Sigmoid colon (tissue), 6 donors: ENCODE measurements at regions not wholly inside any gene's neighbourhood (a gene's known extent, or its start where the extent isn't known, plus 50 kb on each side); places are given as distances from the start of the nearest gene placed in this dataset.

Experiments used
- DNase-seq: peaks from one replicate; pipeline ENCODE4 v3.0.0-alpha.2; 2019
- H3K27ac ChIP-seq, 4 donors: fragments of 200-600 bp; sonication (generic); one replicate each; pipeline ENCODE4 v1.5.1; 2016 to 2019; ENCODE audit warnings: mild to moderate bottlenecking in 1 of 4
- H3K27me3 ChIP-seq, 3 donors: fragments of 200-600 bp; sonication (generic); one replicate each; pipeline ENCODE4 v1.5.1; 2019; ENCODE audit warnings: mild to moderate bottlenecking in 1 of 3
- H3K36me3 ChIP-seq, 4 donors: fragments of 200-600 bp; sonication (generic); one replicate each; pipeline ENCODE4 v1.5.1; 2016 to 2019
- H3K4me1 ChIP-seq, 4 donors: fragments of 200-600 bp; sonication (generic); one replicate each; pipeline ENCODE4 v1.5.1; 2017 to 2019
- H3K4me3 ChIP-seq, 4 donors: fragments of 200-600 bp; sonication (generic); one replicate each; pipeline ENCODE4 v1.5.1; 2017 to 2019; ENCODE audit warnings: mild to moderate bottlenecking in 2 of 4, moderate library complexity in 1 of 4
- H3K9me3 ChIP-seq, 4 donors: fragments of 200-600 bp in 3 of 4; sonication (generic) in 3 of 4; one replicate each; pipeline versions ENCODE4 v1.5.1 to v1.6.1; 2013 to 2019
- CTCF ChIP-seq, 4 experiments: fragments of 450-650 bp in 3 of 4; fragments of 200-600 bp in 1 of 4; IDR thresholded peaks; one replicate each; pipeline ENCODE4 v1.5.1; 2016 to 2019; ENCODE audit warnings: antibody characterized with exemption in 4 of 4, mild to moderate bottlenecking in 3 of 4, moderate library complexity in 2 of 4
- EP300 ChIP-seq, 4 donors: sonication (generic); formaldehyde crosslinking; IDR thresholded peaks; one replicate each; pipeline ENCODE4 v1.6.1; 2017; ENCODE audit warnings: antibody characterized with exemption in 4 of 4
- POLR2A ChIP-seq, 2 donors: fragments of 450-650 bp; IDR thresholded peaks; one replicate each; pipeline ENCODE4 v1.6.1; 2016; ENCODE audit warnings: antibody characterized with exemption in 2 of 2, mild to moderate bottlenecking in 2 of 2, moderate library complexity in 2 of 2
- POLR2AphosphoS5 ChIP-seq, 4 donors: sonication (generic); formaldehyde crosslinking; IDR thresholded peaks; one replicate each; pipeline ENCODE4 v1.6.1; 2017; ENCODE audit warnings: antibody characterized with exemption in 4 of 4
- WGBS, 2 donors: extraction: QIAGEN DNeasy Blood & Tissue Kit; methylation state at CpG; one replicate each; pipeline ENCODE4 v1.1.7; 2013; 5-methylcytosine and 5-hydroxymethylcytosine counted together
- intact Hi-C: fragments of 100-400 bp; cut with DNase I; formaldehyde crosslinking; loops from one replicate; pipeline ENCODE4 v1.15.1; 2023
- donor health status: healthy with polysubstance abuse.
- donor health status: healthy.

- no peaks in the 10 kb centered on the region for H3K27me3 ChIP-seq
- H3K27ac ChIP-seq: no peak overlapping the region
- no peak for TF ChIP-seq POLR2A (IDR thresholded peaks at IDR 0.05)
- no peak for TF ChIP-seq EP300 (IDR thresholded peaks at IDR 0.05)
- no peak overlapping the region for H3K4me3 ChIP-seq
- no peaks in the 10 kb centered on the region for H3K9me3 ChIP-seq
- H3K4me1 ChIP-seq: no peaks in the 10 kb centered on the region
- DNase-seq: no peak
- WGBS, 2 donors: 78 to 86% methylated on average over 1 of the region's 1 CpG
- H3K36me3 ChIP-seq: no peaks in the 10 kb centered on the region
- intact Hi-C loops: no loop called here
Measured at GRCh38 chr9:102769307-102769706, 225.8 kb upstream of the CYLC2 start.

- H3K27me3 ChIP-seq: no peaks in the 10 kb centered on the region
- no peak overlapping the region for H3K27ac ChIP-seq
- H3K4me1 ChIP-seq: no peaks in the 10 kb centered on the region
- H3K9me3 ChIP-seq: no peaks in the 10 kb centered on the region
- WGBS, 2 donors: 84 to 88% methylated on average over 3 of the region's 3 CpGs
- intact Hi-C loops: no loop called here
- no peaks in the 10 kb centered on the region for H3K36me3 ChIP-seq
- no peak overlapping the region for H3K4me3 ChIP-seq
- DNase-seq: no peak
- TF ChIP-seq CTCF (IDR thresholded peaks at IDR 0.05) (no peak), POLR2AphosphoS5 (IDR thresholded peaks at IDR 0.05) (no peak), POLR2A (IDR thresholded peaks at IDR 0.05) (no peak), EP300 (IDR thresholded peaks at IDR 0.05) (no peak)
Measured at GRCh38 chr9:102768002-102768401, 227.1 kb upstream of the CYLC2 start.

- Histone ChIP-seq H3K27me3 (no peaks in the 10 kb centered on the region), H3K27ac (no peak overlapping the region), H3K4me1 (no peaks in the 10 kb centered on the region), H3K4me3 (no peak overlapping the region), H3K9me3 (no peaks in the 10 kb centered on the region), H3K36me3 (no peaks in the 10 kb centered on the region)
- TF ChIP-seq CTCF (IDR thresholded peaks at IDR 0.05): no peak
- intact Hi-C loops: no loop called here
- 77 to 81% methylated on average over 4 of the region's 4 CpGs for WGBS, 2 donors
- no peak for DNase-seq
Measured at GRCh38 chr9:102767076-102767475, 228.1 kb upstream of the CYLC2 start.

GRCh38 chr9:102740578-102740977 is 254.6 kb upstream of the CYLC2 start:
- H3K27me3 ChIP-seq: no peaks in the 10 kb centered on the region
- no peaks in the 10 kb centered on the region for H3K9me3 ChIP-seq
- H3K36me3 ChIP-seq: no peaks in the 10 kb centered on the region
- H3K4me1 ChIP-seq: no peaks in the 10 kb centered on the region
- no peak for DNase-seq
- no peak for TF ChIP-seq EP300 (IDR thresholded peaks at IDR 0.05)
- no peak for TF ChIP-seq POLR2AphosphoS5 (IDR thresholded peaks at IDR 0.05)
- TF ChIP-seq CTCF (IDR thresholded peaks at IDR 0.05): no peak
- TF ChIP-seq POLR2A (IDR thresholded peaks at IDR 0.05): no peak
- intact Hi-C loops: no loop called here
- no peak overlapping the region for H3K27ac ChIP-seq
- WGBS, 2 donors: 71 to 78% methylated on average over 1 of the region's 1 CpG
- no peak overlapping the region for H3K4me3 ChIP-seq

- no peak for TF ChIP-seq POLR2AphosphoS5 (IDR thresholded peaks at IDR 0.05)
- no peak for TF ChIP-seq CTCF (IDR thresholded peaks at IDR 0.05)
- no peak for TF ChIP-seq EP300 (IDR thresholded peaks at IDR 0.05)
- TF ChIP-seq POLR2A (IDR thresholded peaks at IDR 0.05): no peak
- Histone ChIP-seq H3K36me3 (no peaks in the 10 kb centered on the region), H3K27me3 (no peaks in the 10 kb centered on the region), H3K4me1 (no peaks in the 10 kb centered on the region), H3K4me3 (no peak overlapping the region), H3K27ac (no peak overlapping the region), H3K9me3 (no peaks in the 10 kb centered on the region)
- no peak for DNase-seq
- intact Hi-C loops: no loop called here
- 85 to 89% methylated on average over 6 of the region's 6 CpGs for WGBS, 2 donors
Measured at GRCh38 chr9:102728946-102729345, 266.2 kb upstream of the CYLC2 start.
